Suprapubic skin (tissue), 4 donors: ENCODE measurements at regions not wholly inside any gene's neighbourhood (a gene's known extent, or its start where the extent isn't known, plus 50 kb on each side); places are given as distances from the start of the nearest gene placed in this dataset.

ENCODE experiments used
- DNase-seq, 2 donors: peaks; one replicate each; pipeline ENCODE4 v3.0.0-alpha.2; 2019; ENCODE audit warnings: low spot score in 2 of 2
- H3K27ac ChIP-seq: fragments of 200-600 bp; sonication (generic); one replicate; pipeline ENCODE4 v1.5.1; 2019
- H3K27me3 ChIP-seq: fragments of 200-600 bp; sonication (generic); one replicate; pipeline ENCODE4 v1.5.1; 2019
- H3K36me3 ChIP-seq: fragments of 200-600 bp; sonication (generic); one replicate; pipeline ENCODE4 v1.5.1; 2019
- H3K4me1 ChIP-seq: fragments of 200-600 bp; sonication (generic); one replicate; pipeline ENCODE4 v1.5.1; 2019
- H3K4me3 ChIP-seq: fragments of 200-600 bp; sonication (generic); one replicate; pipeline ENCODE4 v1.5.1; 2019; ENCODE audit warnings: mild to moderate bottlenecking
- H3K9me3 ChIP-seq: fragments of 200-600 bp; sonication (generic); one replicate; pipeline ENCODE4 v1.5.1; 2019
- CTCF ChIP-seq, 2 donors: fragments of 200-600 bp in 1 of 2; fragments of 450-650 bp in 1 of 2; sonication (generic) in 1 of 2; IDR thresholded peaks; one replicate each; pipeline ENCODE4 v1.5.1; 2016 to 2019; ENCODE audit warnings: antibody characterized with exemption in 2 of 2, mild to moderate bottlenecking in 1 of 2, moderate library complexity in 1 of 2
- EP300 ChIP-seq: sonication (generic); formaldehyde crosslinking; IDR thresholded peaks from one replicate; pipeline ENCODE4 v1.6.1; 2017; ENCODE audit warnings: antibody characterized with exemption
- POLR2A ChIP-seq, 2 donors: fragments of 450-650 bp; IDR thresholded peaks; one replicate each; pipeline ENCODE4 v1.6.1; 2017; ENCODE audit warnings: antibody characterized with exemption in 2 of 2, mild to moderate bottlenecking in 2 of 2, moderate library complexity in 2 of 2
- POLR2AphosphoS5 ChIP-seq, 3 donors: sonication (generic); formaldehyde crosslinking; IDR thresholded peaks; one replicate each; pipeline ENCODE4 v1.6.1; 2017; ENCODE audit warnings: antibody characterized with exemption in 3 of 3
- WGBS: methylation state at CpG from one replicate; pipeline ENCODE4 v1.1.5; 2018; 5-methylcytosine and 5-hydroxymethylcytosine counted together

DNA sequence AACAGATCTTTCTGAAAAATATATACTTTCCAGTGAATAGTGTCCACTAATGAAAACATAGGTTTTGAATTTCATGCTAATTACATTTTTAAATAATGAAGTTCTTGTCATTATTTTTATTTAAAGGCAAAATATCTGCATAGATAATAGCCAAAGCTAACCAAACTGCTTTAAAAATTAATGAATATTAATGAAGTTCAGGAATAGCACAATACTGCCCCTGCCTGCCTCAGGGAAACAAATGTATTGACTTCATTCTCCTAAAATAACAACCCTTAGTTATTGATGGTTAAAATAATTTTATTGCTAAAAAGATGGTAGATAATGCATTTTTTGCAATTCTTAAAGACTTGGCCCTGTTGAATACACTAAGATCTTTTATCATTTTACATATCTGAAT, 103.6 kb upstream of the SSBP2 start:
- Histone ChIP-seq H3K27ac (no peak overlapping the region), H3K4me3 (no peak overlapping the region), H3K36me3 (no peaks in the 10 kb centered on the region), H3K4me1 (peaks cover 58% of the 10 kb centered on the region), H3K9me3 (no peaks in the 10 kb centered on the region), H3K27me3 (no peaks in the 10 kb centered on the region)
- DNase-seq: no peak
- TF ChIP-seq EP300: no peak
- TF ChIP-seq POLR2A (IDR thresholded peaks at IDR 0.05): no peak
- no peak for TF ChIP-seq CTCF (IDR thresholded peaks at IDR 0.05)
- TF ChIP-seq POLR2AphosphoS5 (IDR thresholded peaks at IDR 0.05): no peak

DNA sequence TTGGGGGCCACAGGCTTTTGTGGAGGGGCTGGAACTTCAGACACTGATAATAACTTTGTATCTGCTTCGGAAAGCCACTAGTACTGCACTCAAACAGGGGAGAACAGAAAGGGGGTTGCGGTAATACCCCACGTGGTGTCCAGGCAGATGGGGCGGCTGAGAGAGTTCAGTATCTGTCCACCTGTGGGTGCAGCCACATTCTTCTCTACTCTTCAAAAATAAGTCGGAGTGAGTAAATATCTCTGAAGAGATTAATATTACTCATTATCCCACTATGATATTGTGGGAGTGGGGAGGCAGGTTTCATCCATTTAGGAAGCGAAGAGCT, 102.1 kb upstream of the SSBP2 start:
- 73% methylated on average over 6 of the region's 6 CpGs for WGBS
- no peaks in the 10 kb centered on the region for H3K9me3 ChIP-seq
- H3K4me1 ChIP-seq: peaks cover 69% of the 10 kb centered on the region
- H3K27me3 ChIP-seq: no peaks in the 10 kb centered on the region
- no peak for DNase-seq
- no peak overlapping the region for H3K27ac ChIP-seq
- no peak for TF ChIP-seq CTCF (IDR thresholded peaks at IDR 0.05)
- no peak for TF ChIP-seq POLR2A (IDR thresholded peaks at IDR 0.05)
- no peak for TF ChIP-seq POLR2AphosphoS5 (IDR thresholded peaks at IDR 0.05)
- no peaks in the 10 kb centered on the region for H3K36me3 ChIP-seq
- H3K4me3 ChIP-seq: no peak overlapping the region

GRCh38 chr5:81852291-81853029, 101.6 kb upstream of the SSBP2 start:
- TF ChIP-seq POLR2A (IDR thresholded peaks at IDR 0.05) (no peak), CTCF (IDR thresholded peaks at IDR 0.05) (no peak), POLR2AphosphoS5 (IDR thresholded peaks at IDR 0.05) (no peak), EP300 (no peak)
- no peaks in the 10 kb centered on the region for H3K9me3 ChIP-seq
- no peaks in the 10 kb centered on the region for H3K36me3 ChIP-seq
- H3K27ac ChIP-seq: peak overlapping the region; percentile 89
- H3K4me3 ChIP-seq: peak overlapping the region; percentile 46
- no peaks in the 10 kb centered on the region for H3K27me3 ChIP-seq
- H3K4me1 ChIP-seq: peaks cover 70% of the 10 kb centered on the region
- 10% methylated on average over 26 of the region's 26 CpGs for WGBS
- DNase-seq: peak in 1 of 2 donors; percentile 71

- Histone ChIP-seq H3K27me3 (no peaks in the 10 kb centered on the region), H3K27ac (peak overlapping the region; percentile 89), H3K4me3 (peak overlapping the region; percentile 46), H3K36me3 (no peaks in the 10 kb centered on the region), H3K4me1 (peaks cover 67% of the 10 kb centered on the region), H3K9me3 (no peaks in the 10 kb centered on the region)
- peak; percentile 96 for DNase-seq
- WGBS: 0% methylated on average over 28 of the region's 31 CpGs
- peak in 2 of 3 donors; percentile 59 to 99 for TF ChIP-seq POLR2AphosphoS5 (IDR thresholded peaks at IDR 0.05)
- no peak for TF ChIP-seq CTCF (IDR thresholded peaks at IDR 0.05)
- no peak for TF ChIP-seq POLR2A (IDR thresholded peaks at IDR 0.05)
- no peak for TF ChIP-seq EP300
Measured at GRCh38 chr5:81851481-81852178, 100.7 kb upstream of the SSBP2 start.

- TF ChIP-seq POLR2A (IDR thresholded peaks at IDR 0.05) (no peak), EP300 (no peak), CTCF (IDR thresholded peaks at IDR 0.05) (no peak), POLR2AphosphoS5 (IDR thresholded peaks at IDR 0.05) (no peak)
- Histone ChIP-seq H3K36me3 (no peaks in the 10 kb centered on the region), H3K9me3 (no peaks in the 10 kb centered on the region), H3K27me3 (no peaks in the 10 kb centered on the region), H3K4me3 (peak overlapping the region; percentile 46), H3K4me1 (peaks cover 67% of the 10 kb centered on the region), H3K27ac (peak overlapping the region; percentile 89)
- no peak for DNase-seq
- WGBS: 50% methylated on average over 6 of the region's 6 CpGs
Measured at GRCh38 chr5:81850501-81851357, 99.8 kb upstream of the SSBP2 start.
